NCI-H2227 treated with DMSO at 0.1 percent for 48 hours (cell line): ENCODE measurements at regions not wholly inside any gene's neighbourhood (a gene's known extent, or its start where the extent isn't known, plus 50 kb on each side); places are given as distances from the start of the nearest gene placed in this dataset.
A peak's percentile ranks its signal among the peaks of the same experiment; 100 is the strongest.

Experiments used
- DNase-seq: peaks from one replicate; lab custom pipeline; 2025; lab: John Stamatoyannopoulos, UW

DNA sequence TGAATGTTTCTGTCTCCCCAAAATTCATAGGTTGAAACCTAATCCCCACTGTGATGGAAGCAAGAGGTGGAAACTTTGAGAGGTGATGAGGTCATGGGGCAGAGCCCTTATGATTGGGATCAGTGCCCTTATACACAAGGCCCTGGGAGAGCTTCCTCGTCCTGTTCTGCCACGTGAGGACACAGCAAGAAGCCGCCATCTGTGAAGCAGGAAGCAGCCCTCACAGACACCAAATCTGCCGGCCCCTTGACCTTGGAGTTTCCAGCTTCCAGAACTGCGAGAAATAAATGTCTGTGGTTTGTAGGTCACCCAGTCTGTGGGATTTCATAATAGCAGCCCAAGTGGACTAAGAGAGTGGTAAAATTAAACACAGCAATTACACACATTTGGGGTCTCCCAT, 737.4 kb downstream of the UQCRFS1 start:
- DNase-seq, result no peak

DNA sequence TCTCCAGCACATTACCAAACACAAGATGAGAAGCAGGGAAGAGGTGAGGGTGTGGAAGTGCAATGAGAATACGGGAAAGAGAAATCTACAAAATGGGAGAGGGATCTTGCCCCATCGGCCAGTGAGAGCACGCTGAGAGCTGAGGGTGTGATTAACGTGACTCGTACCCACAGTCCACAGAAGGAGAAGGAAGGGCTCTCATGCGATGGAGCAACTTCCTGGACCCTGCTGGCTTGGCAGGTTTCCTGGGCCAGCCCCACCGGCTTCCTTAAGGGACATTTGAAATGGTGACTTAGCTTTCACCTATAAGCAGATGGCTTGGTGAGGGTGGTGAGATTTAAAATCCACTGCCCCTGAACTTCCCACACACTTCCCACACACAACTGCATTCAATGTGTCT, 740.1 kb downstream of the UQCRFS1 start:
- no peak for DNase-seq

DNA sequence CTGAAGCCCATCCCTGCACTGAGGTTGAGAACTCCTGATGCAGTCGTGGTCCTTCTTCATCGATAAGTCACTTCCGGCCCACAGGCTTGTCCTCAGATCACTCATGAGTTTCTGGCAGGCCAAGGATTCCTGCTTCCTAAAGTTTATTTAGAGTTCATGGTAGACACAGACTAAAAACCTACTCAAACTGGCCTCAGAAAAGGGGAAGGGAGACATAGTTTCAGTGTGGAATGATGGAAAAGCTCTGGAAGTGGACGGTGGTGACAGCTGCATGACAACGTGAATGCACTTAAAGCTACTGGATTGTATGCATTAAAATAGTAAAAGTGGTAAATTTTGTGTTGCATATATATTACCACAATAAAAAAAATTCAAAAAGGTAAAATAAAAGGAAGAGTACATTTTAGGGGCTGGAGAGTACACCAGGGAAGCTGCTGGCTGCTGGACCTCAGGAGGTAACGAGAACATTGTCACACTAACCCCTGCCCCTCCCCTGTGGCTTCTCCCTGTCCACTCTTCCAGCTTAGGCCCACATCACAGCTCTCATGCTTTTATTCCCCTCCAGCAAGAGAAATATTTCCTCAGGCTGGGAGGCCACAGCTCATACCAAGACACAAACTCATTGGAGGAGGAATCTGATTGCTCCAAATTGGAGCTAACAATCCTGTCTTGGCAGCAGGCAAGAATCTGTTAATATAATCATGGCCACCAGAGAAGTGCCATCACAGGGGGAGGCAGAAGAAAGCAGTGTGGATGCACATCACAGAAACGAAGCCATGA, 741.0 kb downstream of the UQCRFS1 start:
- DNase-seq, result no peak

DNA sequence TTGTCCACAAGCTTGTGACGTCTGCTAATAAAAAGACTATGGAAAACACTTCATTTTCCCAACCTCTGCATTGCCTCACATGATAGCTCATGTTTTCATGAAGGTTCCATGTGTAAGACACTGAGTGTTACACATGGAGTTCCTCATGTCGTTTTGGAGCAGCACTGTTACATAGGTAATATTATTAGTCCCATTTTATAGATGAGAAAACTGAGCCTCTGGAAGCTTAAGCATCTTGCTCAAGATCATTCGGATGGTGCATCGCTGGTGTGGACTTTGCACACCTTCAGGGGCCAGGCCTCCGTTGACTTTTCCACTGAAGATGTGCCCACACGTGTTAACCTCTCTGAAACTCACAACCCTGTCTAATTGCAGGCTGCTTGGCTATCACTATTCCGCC, 743.4 kb downstream of the UQCRFS1 start:
- no peak for DNase-seq

DNA sequence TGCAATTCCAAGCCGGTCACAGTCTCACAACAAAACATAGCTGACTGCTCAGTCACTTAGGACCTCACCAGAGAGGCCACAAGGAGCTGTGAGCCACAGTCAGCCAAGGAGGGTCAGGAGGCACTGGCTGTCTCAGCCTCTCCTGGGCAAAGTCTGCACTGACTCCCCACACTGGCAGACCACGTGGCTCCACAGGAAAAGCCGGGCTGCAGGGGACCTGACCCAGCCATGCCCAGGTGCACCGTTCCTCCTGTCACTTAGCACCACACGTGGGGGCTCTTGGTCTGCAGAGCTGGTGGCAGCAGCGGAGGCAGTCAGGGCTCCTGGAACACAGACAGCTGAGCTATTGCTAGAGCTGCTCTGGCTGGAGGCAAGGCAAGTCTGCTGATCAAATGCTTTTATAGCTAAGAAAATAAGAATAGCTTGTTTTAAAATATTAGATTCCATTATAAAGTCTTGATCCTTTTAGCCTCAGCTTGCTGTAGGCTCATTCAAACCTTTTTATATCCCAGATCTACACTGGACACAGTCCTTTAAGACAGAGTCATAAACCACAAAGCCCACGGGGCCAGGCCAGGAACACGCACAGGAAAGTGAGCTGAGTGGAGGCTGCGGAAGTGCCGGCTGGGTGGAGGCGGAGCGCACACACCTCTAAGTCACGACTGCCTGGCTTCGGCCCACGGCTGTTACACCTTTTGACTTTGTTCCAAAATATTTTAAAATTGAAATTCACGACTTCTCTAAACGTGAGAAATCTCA, 744.1 kb downstream of the UQCRFS1 start:
- peak; percentile 25 for DNase-seq

DNA sequence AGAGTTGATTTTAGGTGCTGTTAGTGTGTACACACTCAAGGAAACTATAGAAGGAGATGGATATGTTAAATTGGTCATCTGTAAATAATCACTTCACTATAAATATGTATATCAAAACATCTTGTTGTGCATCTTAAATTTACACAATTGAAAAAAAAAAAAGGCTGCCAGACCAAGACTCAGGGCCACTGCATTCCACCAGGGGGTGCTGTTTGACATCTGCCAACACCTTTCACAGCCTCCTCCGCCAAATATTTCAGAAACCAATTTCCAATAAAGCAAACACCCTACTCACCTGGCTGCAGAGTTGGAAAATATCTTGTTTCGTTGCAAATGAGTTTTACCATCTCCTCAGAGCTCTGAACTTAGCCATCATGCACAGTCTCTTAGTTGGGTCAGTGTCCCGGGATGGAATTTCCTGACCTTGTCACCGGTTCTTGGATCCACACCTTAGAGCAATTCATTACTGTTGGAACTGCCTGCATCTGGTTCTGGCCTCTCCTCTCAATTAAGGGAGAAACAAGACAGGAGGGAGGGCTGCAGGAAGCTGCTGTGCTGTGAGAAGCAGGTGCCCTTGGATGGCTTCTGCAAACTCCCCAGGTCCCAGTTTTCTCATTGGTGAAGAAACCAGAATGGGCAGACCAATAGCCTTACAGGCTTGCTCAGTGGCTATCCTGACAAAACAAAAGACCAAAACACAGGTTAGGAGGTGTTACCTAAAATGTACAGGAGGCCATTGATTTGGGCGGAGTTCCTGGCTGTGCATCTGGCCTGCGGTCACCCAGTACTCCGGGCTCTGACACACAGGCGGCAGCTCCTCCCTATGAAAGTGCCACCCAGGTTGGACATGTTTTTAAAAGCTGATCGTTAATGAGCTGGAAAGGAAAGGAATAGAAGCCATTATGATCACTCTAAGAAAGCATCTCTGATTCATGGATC, 746.6 kb downstream of the UQCRFS1 start:
- DNase-seq, result peak; percentile 84

DNA sequence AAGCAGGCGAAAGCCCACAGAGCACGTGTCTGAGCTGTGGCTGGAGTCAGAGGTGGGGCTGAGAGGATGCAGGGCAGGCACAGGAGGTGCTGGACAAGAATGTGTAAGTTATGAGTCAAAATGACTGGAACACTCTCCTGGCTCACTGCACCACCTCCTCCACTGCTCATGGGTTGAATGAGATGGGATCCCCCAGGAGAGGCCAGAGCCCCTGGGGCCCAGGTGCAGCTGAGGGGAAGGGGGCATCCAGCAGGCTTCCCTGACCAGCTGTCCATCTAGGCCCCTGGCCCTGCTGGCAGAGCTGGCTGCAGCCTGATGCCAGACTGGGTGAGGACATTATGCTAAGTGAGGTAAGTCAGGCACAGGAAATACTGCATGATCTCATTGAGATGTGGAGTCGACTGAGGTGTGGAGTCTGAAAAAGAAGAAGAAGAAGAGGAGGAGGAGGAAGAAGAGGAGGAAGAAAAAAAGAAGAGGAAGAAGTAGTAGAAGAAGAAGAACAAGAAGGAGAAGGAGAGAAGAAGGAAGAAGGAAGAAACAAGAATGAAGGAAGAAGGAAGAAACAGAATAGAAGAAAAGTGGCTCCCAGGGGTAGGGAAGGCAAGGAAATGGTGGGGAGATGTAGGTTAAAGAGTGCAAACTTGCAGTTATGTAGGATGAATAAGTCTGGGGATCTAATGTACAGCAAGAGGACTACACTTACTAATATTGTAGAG, 747.4 kb downstream of the UQCRFS1 start:
- no peak for DNase-seq

DNA sequence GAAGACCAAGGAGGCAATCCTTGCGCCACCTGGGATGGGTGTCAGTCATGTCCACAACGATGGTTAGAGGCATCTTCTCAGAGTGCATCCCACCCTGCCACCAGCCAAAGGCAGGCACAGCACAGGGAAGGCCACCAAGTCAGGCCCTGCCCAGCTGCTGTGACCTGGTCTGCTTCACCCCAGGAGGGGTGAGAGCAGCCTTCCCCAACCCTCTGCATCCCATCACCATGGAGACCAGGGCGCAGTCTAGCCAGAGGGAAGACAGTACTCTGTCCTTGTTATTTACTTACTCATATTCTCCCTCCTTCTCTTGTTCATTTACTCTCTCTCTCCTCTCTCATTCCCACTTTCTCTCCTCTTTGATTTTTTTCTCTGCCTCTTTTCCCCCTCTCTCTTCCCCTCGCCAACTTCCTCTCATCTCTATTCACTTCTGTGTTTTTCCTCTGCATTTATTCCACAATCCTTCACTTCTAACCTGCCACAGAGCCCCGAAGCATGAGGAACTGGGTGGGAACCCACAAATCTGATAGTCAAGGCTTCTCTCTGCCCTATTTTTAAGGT, 749.4 kb downstream of the UQCRFS1 start:
- DNase-seq, result no peak

DNA sequence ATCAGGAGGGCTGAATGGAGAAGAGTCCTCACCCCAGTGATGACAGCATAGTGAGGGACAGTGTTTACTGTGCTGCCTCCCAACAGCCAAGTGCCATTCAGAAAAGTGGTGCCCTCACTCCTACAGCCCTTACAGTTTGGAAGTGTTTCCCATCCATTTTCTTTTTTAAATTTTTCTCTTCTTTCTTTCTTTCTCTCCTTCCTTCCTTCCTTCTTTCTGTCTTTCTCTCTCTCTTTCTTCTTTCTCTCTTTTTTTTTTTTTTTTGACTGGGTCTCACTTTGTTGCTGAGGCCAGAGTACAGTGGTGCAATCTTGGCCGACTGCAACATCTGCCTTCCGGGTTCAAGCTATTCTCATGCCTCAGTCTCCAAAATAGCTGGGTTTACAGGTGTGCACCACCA, 755.3 kb downstream of the UQCRFS1 start:
- DNase-seq, result no peak

DNA sequence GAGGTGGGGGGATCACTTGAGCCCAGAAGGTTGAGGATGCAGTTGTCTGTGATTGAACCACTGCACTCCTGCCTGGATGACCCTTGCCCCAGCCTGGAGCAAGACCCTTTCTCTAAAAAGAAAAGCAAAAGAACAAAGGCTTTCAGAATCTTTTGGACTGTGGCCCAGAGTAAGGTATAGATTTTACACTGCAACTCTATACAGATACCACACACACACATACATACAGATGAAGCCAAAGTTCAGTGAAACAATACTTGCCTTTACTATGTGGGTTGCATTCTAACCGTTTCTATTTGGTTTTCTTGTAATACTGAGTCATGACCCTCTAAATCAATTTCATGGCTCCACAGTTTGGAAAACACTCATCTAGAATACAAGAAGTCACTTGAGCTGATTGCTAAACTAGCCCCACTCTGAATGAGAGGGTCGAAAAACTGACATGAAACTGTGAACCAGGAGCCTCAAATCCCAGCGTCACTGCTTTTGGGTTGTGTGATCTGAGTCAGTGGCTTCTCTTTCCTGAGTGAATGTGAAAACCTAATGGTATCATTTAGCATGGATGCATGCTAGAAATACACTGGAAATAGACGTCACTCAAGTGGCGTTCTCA, 756.1 kb downstream of the UQCRFS1 start:
- no peak for DNase-seq

DNA sequence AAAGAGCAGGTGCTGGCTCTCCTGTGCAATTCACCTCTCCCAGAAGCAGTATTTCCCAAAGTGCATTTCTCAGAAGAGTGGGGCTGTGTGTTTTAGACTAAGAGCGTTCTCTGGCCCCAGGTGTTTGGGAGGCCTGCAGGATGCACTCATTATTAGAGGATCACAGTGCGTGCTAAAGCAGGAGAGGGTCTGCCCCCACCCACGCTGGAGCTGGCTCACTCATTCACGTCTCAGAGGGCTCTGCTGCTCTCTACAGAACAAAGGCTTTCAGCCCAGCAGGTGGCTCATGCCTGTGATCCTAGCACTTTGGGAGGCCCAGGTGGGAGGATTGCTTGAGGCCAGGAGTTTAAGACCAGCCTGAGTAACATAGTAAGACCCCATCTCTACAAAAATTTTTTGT, 756.7 kb downstream of the UQCRFS1 start:
- DNase-seq, result no peak

DNA sequence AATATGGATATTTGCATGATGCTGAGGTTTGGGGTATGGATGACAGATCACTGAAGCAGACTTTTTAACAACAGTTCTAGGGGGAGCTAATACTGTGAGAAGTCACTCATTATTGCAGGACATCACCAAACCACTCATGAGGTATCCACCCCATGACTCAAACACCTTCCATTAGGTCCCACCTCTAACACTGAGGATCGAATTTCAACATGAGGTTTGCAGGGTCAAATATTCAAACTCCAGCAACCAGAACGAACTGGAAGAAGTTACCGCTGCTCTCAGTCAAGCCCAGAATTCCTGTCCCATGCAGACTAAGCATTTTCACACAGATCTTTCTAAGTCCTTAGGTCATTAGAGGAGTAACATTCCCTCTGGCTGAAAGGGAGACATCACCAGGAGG, 758.9 kb downstream of the UQCRFS1 start:
- DNase-seq, result no peak

DNA sequence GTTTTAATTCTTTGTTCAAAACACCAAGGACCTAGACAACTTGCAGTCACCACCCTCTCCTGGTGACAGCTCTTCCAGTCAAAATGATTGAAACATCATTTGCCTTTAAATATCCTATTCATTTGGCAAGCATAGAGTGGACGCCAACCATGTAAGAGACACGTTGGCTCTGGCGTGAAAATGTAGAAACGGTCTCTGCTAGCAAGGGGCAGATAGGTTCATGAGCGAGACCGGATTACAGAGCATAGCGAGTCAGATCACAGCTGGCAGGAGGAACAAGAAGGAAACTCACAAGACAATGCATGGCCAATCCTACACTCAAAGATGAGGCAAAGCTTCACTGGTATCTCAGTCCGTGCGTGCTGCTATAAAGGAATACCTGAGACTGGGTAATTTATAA, 759.5 kb downstream of the UQCRFS1 start:
- DNase-seq, result no peak

DNA sequence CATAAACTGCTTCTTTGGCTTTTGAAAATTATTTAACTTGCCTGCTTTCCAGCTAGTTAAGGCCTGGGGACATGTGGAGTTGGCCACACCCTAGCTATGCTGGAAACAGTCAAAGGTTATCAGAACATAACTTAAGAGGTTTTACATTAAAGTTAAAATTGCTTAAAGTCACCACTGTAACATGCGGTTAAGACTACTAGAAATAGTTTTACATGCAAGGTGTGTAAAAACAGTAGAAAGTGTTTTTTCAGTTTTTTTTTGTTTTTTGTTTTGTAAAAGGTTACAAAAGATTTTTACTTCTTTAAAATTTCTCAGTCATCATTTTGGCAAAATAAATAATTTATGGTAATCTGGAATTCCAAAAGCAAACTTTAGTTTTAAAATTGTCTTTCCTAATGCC, 763.1 kb downstream of the UQCRFS1 start:
- DNase-seq, result no peak

DNA sequence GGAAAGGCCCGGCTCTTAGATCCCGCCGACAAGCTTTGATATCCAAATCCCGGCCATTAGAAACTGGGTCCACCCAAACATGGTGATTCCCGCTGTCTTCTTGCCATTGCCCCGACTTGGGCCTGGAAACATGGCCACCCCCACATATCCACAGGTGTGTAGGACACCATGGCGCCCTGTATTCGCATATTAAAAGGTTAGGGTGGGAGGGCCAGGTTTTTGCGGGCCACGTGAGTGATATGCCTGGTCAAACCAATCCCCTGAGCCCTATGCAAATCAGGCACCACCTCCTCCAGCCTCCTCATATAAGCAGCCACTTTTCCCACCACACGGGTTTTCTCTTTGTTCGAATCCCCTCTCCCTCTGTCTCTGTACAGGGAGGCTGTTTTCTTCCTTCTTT, 766.4 kb downstream of the UQCRFS1 start:
- DNase-seq, result no peak

DNA sequence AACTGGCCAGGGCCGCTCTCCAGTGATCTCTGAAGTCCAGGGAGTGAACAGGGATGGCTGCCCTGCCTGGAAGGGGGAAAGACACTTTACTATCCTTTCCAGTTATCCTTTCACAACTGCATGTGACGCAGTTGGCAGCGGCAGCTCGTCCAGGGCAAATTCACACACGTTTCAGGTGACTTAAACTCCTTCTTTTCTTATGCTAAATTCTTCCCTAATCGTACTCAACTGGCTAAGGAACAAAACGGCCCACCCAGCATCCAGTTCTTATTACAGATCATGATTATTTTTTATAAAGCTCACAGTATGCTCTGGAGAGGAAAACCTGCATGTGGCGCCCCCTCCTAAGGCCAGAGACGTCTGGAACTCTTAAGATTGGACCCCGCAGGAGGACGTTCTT, 767.1 kb downstream of the UQCRFS1 start:
- no peak for DNase-seq

DNA sequence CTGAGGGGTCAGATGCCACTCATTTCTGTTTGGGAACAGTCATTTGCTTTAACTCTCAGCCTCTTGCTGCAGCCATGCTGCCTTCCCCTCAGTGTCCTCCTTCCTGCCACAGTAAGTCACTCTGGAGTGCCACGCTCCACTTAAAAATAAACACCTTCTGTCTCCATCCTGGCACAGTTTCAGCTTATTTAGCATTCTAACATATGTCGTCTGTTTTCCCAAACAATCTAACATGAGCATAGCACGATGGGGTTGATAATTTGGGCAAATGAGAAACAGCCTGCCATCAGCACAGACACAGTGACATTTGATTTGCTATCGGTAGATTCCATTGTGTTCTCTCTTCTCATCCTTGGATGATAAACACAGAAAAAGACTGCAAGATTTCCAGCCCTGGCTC, 768.6 kb downstream of the UQCRFS1 start:
- no peak for DNase-seq

DNA sequence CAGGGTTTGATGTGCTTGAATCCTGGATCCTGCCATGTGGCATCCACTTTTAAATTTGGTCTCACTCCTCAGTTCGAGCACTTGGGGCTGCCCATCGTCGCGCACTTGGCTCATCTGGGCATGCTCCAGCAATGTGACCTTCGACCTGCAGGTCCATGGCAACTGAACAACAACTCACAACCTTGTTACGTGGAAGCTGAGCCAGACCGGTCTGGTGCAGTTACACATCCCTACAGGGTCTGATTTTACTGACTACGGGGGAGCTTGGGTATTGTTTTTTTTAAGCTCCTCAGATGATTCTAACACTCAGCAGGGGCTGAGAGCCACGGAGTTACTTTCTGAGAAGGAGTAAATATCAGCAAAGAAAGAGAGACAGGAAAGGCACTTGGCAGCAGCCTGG, 769.6 kb downstream of the UQCRFS1 start:
- no peak for DNase-seq

DNA sequence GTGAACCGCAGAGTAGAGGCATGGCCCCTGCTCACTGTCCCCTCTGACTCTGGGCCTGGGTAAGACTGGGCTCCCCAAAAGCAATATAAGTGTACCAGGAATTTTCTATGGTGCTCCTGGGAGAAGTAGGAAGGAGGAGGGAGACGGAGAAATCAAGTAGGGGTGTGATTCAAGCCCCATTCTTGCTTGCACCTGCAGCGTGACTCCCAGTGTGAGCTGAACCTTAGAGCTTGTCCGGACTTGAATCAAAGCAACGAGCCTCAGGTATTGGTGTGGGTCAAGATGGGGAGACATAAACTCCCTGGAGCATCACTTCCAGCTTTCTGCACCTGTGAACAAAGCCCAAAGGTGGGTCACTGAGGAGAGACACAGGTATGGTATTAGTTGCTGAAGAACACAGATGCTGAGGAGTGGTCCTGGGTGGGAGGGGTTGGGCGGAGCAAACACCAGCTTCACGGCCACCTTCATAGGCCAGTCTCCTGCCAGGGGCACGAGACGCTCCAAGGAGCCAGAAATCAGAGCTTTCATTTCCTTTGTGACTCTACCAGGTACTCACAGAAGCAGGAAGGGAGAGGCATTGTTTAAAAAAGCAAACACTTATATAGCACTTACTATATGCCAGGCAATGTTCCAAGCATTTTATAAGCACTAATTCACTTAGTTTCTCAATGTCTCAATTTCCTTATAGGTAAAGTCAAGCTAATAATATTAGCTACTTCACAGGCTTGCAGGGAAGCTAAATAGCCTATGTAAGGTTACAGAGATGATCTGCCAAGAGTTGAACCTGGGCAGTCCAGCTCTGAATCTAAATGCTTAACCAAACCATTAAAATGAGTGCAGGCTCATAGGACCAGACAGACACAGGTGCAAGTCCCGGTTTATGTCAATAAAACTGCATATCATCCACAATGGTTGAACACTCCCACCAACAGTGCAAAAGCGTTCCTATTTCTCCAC, 775.3 kb downstream of the UQCRFS1 start:
- no peak for DNase-seq

DNA sequence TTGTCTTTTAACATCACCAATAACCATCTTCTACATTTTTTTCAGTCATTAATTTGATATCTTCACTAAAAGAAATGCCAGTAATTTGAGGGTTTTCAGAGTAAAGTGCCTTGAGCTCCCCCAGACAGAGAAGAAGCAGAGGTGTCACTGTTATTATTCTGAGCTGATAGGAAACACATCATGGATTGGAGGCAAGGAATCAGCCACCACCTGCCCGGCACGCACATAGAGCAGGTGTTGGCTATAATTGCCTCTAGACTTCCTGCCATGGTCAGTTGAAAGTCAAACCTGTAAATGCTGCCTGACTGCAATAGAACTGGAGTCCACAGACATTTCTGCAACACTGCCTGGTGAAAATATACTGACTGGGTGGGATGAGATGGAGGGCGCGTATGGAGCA, 776.6 kb downstream of the UQCRFS1 start:
- DNase-seq, result no peak
